PFSK-1 (cell line): ENCODE measurements at regions not wholly inside any gene's neighbourhood (a gene's known extent, or its start where the extent isn't known, plus 50 kb on each side); places are given as distances from the start of the nearest gene placed in this dataset.

Experiments used
- FOXP2 ChIP-seq: optimal IDR thresholded peaks from 2 replicates; pipeline ENCODE3; 2011; ENCODE audit warnings: borderline replicate concordance, control low read depth, inconsistent platforms; ENCODE audit not compliant: insufficient read depth; ENCODE audit errors: extremely low read length, extremely low read depth
- TAF1 ChIP-seq: IDR thresholded peaks from 2 replicates; pipeline ENCODE4 v1.6.1; 2012; ENCODE audit warnings: low read length, control low read depth, borderline replicate concordance; ENCODE audit not compliant: insufficient read depth
- TF ChIP-seq, protein P1 (sequence below), 2 experiments: IDR thresholded peaks; 2 replicates each; pipeline versions ENCODE4 v1.6.1 to v1.8.0; 2011 to 2012; ENCODE audit warnings: low read depth in 2 of 2, low read length in 2 of 2, control low read depth in 1 of 2, inconsistent platforms in 1 of 2, mild to moderate bottlenecking in 1 of 2, moderate library complexity in 1 of 2; ENCODE audit not compliant: insufficient read depth in 1 of 2

DNA sequence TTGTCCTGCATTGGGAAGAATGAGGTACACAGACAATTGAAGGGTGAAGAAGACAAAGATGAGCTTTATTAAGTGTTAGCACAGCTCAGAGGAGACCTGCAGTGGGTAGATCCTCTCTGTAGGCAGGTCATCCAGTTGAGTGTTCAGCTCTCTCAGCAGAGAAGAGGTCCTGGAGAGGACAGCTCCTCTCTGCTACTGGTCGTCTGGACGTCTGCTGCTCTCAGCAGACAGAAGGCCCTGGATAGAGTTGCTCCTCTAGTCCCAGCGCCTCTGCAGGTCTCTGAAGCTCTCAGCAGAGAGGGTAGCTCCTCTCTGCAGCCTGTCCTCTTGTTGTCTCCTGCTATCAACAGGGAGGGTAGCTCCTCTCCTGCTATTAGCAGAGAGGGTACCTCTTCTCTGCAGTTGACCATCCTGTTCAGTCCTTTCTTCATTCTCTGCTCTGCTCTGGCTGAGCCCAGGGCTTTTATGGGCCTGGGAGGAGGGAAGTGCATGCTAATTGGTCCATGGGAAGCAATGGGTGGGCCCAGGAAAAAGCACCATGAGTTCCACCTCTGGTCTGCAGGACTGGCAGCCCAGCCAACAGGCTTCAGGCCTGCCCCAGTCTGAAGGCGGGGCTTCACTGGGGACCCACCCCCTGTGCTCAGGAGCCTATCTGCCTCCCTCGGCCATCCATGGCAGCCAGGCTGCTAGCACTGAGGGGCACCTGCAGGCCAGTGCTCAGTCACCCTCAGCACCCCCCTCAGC is 54.1 kb upstream of the IBSP start:
- no peak for TF ChIP-seq TAF1
- TF ChIP-seq, protein P1, sequence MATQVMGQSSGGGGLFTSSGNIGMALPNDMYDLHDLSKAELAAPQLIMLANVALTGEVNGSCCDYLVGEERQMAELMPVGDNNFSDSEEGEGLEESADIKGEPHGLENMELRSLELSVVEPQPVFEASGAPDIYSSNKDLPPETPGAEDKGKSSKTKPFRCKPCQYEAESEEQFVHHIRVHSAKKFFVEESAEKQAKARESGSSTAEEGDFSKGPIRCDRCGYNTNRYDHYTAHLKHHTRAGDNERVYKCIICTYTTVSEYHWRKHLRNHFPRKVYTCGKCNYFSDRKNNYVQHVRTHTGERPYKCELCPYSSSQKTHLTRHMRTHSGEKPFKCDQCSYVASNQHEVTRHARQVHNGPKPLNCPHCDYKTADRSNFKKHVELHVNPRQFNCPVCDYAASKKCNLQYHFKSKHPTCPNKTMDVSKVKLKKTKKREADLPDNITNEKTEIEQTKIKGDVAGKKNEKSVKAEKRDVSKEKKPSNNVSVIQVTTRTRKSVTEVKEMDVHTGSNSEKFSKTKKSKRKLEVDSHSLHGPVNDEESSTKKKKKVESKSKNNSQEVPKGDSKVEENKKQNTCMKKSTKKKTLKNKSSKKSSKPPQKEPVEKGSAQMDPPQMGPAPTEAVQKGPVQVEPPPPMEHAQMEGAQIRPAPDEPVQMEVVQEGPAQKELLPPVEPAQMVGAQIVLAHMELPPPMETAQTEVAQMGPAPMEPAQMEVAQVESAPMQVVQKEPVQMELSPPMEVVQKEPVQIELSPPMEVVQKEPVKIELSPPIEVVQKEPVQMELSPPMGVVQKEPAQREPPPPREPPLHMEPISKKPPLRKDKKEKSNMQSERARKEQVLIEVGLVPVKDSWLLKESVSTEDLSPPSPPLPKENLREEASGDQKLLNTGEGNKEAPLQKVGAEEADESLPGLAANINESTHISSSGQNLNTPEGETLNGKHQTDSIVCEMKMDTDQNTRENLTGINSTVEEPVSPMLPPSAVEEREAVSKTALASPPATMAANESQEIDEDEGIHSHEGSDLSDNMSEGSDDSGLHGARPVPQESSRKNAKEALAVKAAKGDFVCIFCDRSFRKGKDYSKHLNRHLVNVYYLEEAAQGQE (IDR thresholded peaks at IDR 0.05; ENCODE audit: insufficient read depth in 1 of 2, low read depth in 2 of 2, low read length in 2 of 2) = peak; percentile 36 to 73; a peak in 2 of 4 replicates

DNA sequence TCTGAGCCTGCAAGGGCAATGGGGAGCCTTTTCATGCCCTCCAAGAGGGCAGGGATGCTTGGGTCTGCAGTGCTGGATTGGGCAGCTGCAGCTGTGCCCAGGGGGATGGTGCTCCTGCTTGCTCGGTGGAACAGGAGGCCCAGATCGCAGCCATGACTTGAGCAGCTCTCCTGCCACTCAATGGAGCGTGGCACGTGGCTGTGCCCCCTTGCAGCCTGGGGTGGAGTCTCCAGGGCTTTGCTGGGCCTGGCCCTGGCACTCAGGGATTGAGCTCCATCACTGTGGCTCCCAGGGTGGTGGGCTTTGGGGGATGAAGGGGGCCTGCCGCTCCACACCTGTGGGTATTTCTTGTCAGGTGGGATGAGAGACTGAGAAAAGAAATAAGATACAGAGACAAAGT is 53.4 kb upstream of the IBSP start:
- no peak for TF ChIP-seq FOXP2
